Thyroid gland (tissue), 4 donors: ENCODE measurements at regions not wholly inside any gene's neighbourhood (a gene's known extent, or its start where the extent isn't known, plus 50 kb on each side); places are given as distances from the start of the nearest gene placed in this dataset.

ENCODE experiments used
- DNase-seq, 2 donors: peaks; one replicate each; pipeline ENCODE4 v3.0.0-alpha.2; 2019
- H3K27ac ChIP-seq, 3 donors: fragments of 200-600 bp; sonication (generic); 1 replicate in 2 of 3; 2 replicates in 1 of 3; pipeline ENCODE4 v1.5.1; 2016 to 2019; ENCODE audit warnings: mild to moderate bottlenecking in 1 of 3, moderate library complexity in 1 of 3
- H3K27me3 ChIP-seq: fragments of 200-600 bp; sonication (generic); one replicate; pipeline ENCODE4 v1.5.1; 2019
- H3K36me3 ChIP-seq, 2 donors: fragments of 200-600 bp; sonication (generic); one replicate each; pipeline ENCODE4 v1.5.1; 2016 to 2019
- H3K4me1 ChIP-seq, 2 donors: fragments of 200-600 bp; sonication (generic); one replicate each; pipeline ENCODE4 v1.5.1; 2017 to 2019
- H3K4me3 ChIP-seq, 3 donors: fragments of 200-600 bp; sonication (generic); replicated peaks in 1 of 3; 1 replicate in 2 of 3; 2 replicates in 1 of 3; pipeline ENCODE4 v1.5.1; 2016; ENCODE audit warnings: mild to moderate bottlenecking in 1 of 3
- H3K9me3 ChIP-seq: fragments of 200-600 bp; sonication (generic); one replicate; pipeline ENCODE4 v1.5.1; 2017
- POLR2A ChIP-seq, 2 donors: fragments of 450-650 bp; IDR thresholded peaks; one replicate each; pipeline ENCODE4 v1.6.1; 2017; ENCODE audit warnings: antibody characterized with exemption in 2 of 2, mild to moderate bottlenecking in 2 of 2, moderate library complexity in 1 of 2
- WGBS, 2 donors: methylation state at CpG; one replicate each; pipeline ENCODE4 v1.1.5; 2017; 5-methylcytosine and 5-hydroxymethylcytosine counted together
- intact Hi-C: fragments of 100-400 bp; cut with DNase I; formaldehyde crosslinking; loops from one replicate; pipeline ENCODE4 v1.15.1; 2023
- TF ChIP-seq, protein P1 (sequence below), 6 experiments: fragments of 200-600 bp in 3 of 6; fragments of 450-650 bp in 3 of 6; sonication (generic) in 3 of 6; IDR thresholded peaks; one replicate each; pipeline ENCODE4 v1.5.1; 2016 to 2019; ENCODE audit warnings: antibody characterized with exemption in 6 of 6, mild to moderate bottlenecking in 2 of 6, inconsistent platforms in 1 of 6, moderate library complexity in 1 of 6

DNA sequence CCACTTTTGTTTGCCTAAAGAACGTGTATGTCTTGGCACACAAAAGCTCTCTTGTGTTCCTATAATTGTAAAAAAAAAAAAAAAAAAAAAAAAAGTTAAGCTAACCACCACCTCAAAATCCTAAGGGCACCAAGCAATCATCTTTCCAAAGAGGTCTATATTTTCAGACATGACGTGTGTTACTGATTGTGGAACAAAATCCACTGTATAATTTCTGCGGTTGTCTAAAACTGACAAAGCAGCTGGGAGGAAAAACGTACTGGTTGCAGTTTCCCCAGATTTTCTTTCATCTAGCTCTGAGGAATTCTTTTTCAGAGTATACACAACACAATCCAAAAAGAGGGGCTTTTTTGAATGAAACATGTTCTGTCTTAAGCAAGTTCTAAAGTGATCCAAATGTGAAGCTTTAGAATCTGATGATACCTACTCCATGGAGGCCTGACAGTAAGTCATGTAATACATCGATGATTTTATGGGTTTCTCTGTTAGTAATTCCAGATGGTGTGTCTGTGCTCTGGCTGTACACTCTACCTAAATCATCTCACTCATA, 375.6 kb upstream of the NUDT12 start:
- Histone ChIP-seq H3K27me3 (no peaks in the 10 kb centered on the region), H3K27ac (no peak overlapping the region), H3K4me3 (no peak overlapping the region), H3K9me3 (no peaks in the 10 kb centered on the region), H3K36me3 (no peaks in the 10 kb centered on the region), H3K4me1 (no peaks in the 10 kb centered on the region)
- intact Hi-C loops = no loop called here
- WGBS, 2 donors = 77 to 79% methylated on average over 5 of the region's 5 CpGs
- TF ChIP-seq, protein P1, sequence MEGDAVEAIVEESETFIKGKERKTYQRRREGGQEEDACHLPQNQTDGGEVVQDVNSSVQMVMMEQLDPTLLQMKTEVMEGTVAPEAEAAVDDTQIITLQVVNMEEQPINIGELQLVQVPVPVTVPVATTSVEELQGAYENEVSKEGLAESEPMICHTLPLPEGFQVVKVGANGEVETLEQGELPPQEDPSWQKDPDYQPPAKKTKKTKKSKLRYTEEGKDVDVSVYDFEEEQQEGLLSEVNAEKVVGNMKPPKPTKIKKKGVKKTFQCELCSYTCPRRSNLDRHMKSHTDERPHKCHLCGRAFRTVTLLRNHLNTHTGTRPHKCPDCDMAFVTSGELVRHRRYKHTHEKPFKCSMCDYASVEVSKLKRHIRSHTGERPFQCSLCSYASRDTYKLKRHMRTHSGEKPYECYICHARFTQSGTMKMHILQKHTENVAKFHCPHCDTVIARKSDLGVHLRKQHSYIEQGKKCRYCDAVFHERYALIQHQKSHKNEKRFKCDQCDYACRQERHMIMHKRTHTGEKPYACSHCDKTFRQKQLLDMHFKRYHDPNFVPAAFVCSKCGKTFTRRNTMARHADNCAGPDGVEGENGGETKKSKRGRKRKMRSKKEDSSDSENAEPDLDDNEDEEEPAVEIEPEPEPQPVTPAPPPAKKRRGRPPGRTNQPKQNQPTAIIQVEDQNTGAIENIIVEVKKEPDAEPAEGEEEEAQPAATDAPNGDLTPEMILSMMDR (IDR thresholded peaks at IDR 0.05) = no peak
- TF ChIP-seq POLR2A (IDR thresholded peaks at IDR 0.05) = no peak
- no peak for DNase-seq

DNA sequence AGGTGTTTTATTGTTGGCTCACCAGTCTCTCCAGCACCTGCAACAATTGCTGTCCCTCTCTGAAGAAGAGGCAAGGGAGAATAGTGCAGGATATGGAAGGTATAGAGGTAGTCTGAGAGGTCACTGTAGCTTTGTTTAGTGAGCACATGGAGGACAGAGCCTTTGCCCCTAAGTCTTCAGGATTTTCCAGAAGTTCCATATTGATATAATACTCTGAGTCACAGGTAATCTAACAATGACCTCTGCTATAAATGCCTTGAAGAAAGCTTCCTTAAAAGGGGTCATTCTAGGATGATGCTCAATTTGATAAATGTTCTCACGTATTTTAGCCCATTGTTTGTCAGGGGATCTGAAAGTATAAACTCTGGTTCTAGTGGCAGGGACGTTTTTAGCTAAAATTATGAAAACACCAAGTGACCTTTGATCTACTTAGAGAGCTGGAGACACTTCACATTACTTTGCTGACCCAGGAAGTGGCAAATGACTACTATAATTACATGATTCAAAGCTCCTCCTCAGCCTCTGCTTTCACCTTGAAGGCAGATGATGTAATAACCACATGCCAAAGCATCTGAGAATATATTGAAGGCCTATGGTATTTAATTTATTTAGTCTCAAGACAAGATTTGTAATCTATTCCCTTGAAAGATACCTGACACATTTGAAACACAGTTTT, 366.9 kb upstream of the NUDT12 start:
- intact Hi-C loops = no loop called here
- WGBS, 2 donors = 42 to 54% methylated on average over 2 of the region's 2 CpGs
- DNase-seq = no peak
- H3K9me3 ChIP-seq = no peaks in the 10 kb centered on the region
- H3K4me1 ChIP-seq = no peaks in the 10 kb centered on the region
- no peaks in the 10 kb centered on the region for H3K27me3 ChIP-seq
- H3K4me3 ChIP-seq = no peak overlapping the region
- no peaks in the 10 kb centered on the region for H3K36me3 ChIP-seq
- TF ChIP-seq, protein P1 (IDR thresholded peaks at IDR 0.05) = no peak
- no peak for TF ChIP-seq POLR2A (IDR thresholded peaks at IDR 0.05)
- H3K27ac ChIP-seq = no peak overlapping the region

DNA sequence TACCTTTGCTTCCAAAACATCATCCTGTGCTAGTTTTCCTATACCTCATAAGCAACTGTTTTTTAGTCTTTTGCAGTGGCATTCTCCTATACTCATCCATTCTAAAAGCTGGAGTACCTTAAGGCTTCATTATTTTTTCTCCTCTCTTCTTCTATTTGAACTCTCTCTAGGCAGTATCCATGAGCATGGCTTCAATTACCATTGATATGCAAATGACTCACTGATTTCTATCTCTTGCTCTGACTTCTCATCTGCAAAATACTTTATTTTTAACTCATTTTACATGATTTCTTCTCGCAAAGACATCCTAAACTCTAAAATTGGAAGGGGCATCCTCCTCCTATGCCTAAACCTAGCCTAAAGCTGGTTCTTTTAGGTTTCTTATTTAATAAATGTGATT, 365.1 kb upstream of the NUDT12 start:
- H3K9me3 ChIP-seq = no peaks in the 10 kb centered on the region
- TF ChIP-seq, protein P1 (IDR thresholded peaks at IDR 0.05) = no peak
- H3K27ac ChIP-seq = no peak overlapping the region
- H3K4me3 ChIP-seq = no peak overlapping the region
- no peaks in the 10 kb centered on the region for H3K27me3 ChIP-seq
- H3K4me1 ChIP-seq = no peaks in the 10 kb centered on the region
- intact Hi-C loops = no loop called here
- WGBS, 2 donors = 89 to 92% methylated on average over 1 of the region's 1 CpG
- no peaks in the 10 kb centered on the region for H3K36me3 ChIP-seq
- no peak for DNase-seq

DNA sequence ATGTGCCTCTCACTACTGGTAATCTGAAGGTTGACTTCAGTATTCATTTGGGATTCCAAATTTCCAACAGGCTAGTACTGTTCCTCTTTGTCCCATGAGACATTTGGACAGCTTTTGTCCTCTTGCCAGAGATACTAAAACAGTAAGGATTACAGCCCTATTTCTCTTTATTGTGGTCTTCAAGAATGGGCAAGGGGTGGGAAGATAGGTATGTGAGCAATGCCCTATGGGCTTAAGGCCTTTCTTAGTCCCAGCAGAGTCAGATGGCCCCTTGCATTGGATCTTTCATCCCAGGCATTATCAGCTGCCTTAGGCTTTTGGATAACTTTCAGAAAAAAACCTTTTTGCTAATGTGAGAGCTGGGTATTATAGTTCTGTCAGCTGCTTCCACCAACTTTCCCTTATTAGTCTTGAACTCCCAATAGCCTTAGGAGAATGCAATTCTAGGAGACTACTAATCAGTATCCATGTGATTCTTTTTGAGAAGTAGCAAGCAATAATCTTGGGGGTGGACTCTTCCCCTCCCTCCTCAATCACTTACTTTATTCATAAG, 361.1 kb upstream of the NUDT12 start:
- TF ChIP-seq, protein P1 (IDR thresholded peaks at IDR 0.05) = no peak
- no peak for TF ChIP-seq POLR2A (IDR thresholded peaks at IDR 0.05)
- no peak overlapping the region for H3K4me3 ChIP-seq
- no peaks in the 10 kb centered on the region for H3K9me3 ChIP-seq
- H3K36me3 ChIP-seq = no peaks in the 10 kb centered on the region
- no peak for DNase-seq
- no peak overlapping the region for H3K27ac ChIP-seq
- no peaks in the 10 kb centered on the region for H3K27me3 ChIP-seq
- intact Hi-C loops = no loop called here
- H3K4me1 ChIP-seq = peaks cover 2 to 4% of the 10 kb centered on the region in 2 donors

DNA sequence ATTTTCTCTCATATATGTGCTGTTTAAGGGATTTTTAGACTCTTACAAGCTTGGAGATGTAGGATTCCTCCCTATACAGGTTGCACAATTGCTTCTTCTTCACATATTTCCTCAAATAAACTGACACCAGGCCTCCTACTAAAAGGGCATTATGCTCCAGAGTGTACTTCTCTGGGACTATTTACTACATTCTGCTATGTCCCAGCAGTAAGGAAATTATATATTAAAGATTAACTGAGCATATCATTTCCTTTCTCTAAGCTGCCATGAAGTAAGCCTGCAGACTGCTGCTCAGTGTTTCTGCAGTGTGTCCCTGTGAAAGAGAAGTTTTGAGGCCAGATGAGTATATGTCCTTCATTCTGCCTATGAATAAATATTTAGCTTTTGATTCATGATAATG, 356.9 kb upstream of the NUDT12 start:
- H3K36me3 ChIP-seq = no peaks in the 10 kb centered on the region
- no peaks in the 10 kb centered on the region for H3K27me3 ChIP-seq
- no peaks in the 10 kb centered on the region for H3K9me3 ChIP-seq
- H3K4me3 ChIP-seq = no peak overlapping the region
- no peak overlapping the region for H3K27ac ChIP-seq
- intact Hi-C loops = no loop called here
- TF ChIP-seq POLR2A (IDR thresholded peaks at IDR 0.05) = no peak
- TF ChIP-seq, protein P1 (IDR thresholded peaks at IDR 0.05) = no peak
- peaks cover 4 to 6% of the 10 kb centered on the region in 2 donors for H3K4me1 ChIP-seq
- DNase-seq = no peak
